ENCODE measurements at regions not wholly inside any gene's neighbourhood (a gene's known extent, or its start where the extent isn't known, plus 50 kb on each side); places are given as distances from the start of the nearest gene placed in this dataset.

DNA sequence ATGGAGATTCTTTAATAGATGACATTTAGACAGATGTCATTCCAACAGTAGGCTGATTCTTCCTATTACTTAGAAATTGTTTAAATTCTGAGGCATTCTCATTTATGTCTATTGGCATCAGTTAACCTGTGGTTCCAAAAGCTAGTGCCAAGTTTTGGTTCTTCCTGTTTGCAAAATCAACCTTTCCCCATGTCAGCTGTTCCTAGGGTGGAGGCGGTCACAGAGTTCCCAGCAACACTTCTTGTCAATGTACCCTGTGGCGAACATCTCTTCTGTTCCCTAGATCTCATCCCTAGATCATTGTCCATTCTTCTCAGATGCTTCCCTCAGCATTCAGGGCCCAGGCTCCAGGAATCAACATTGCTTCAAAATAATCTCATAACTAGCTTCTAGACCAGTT, 140.9 kb downstream of the PHLDA1 start:
- no peak overlapping the region for H2AFZ ChIP-seq (ENCODE audit: low read depth, low read length)
- no peaks in the 10 kb centered on the region for H3K79me2 ChIP-seq (ENCODE audit: low read length)
- no peak overlapping the region for H3K4me2 ChIP-seq (ENCODE audit: low read length)
- no peaks in the 10 kb centered on the region for H4K20me1 ChIP-seq (ENCODE audit: insufficient read depth, low read length)
- no peak overlapping the region for H3K27ac ChIP-seq (ENCODE audit: low read length)
- H3K36me3 ChIP-seq (replicated peaks; ENCODE audit: low read depth, low read length), result no peaks in the 10 kb centered on the region
- no peak overlapping the region for H3K4me3 ChIP-seq (ENCODE audit: low read length)
- peaks cover 4% of the 10 kb centered on the region; the same call in 1 of the 2 replicates for H3K27me3 ChIP-seq (ENCODE audit: low read depth, low read length)
- TF ChIP-seq EZH2phosphoT487 (IDR thresholded peaks at IDR 0.05; ENCODE audit: low read depth), result no peak
- TF ChIP-seq, protein P1, sequence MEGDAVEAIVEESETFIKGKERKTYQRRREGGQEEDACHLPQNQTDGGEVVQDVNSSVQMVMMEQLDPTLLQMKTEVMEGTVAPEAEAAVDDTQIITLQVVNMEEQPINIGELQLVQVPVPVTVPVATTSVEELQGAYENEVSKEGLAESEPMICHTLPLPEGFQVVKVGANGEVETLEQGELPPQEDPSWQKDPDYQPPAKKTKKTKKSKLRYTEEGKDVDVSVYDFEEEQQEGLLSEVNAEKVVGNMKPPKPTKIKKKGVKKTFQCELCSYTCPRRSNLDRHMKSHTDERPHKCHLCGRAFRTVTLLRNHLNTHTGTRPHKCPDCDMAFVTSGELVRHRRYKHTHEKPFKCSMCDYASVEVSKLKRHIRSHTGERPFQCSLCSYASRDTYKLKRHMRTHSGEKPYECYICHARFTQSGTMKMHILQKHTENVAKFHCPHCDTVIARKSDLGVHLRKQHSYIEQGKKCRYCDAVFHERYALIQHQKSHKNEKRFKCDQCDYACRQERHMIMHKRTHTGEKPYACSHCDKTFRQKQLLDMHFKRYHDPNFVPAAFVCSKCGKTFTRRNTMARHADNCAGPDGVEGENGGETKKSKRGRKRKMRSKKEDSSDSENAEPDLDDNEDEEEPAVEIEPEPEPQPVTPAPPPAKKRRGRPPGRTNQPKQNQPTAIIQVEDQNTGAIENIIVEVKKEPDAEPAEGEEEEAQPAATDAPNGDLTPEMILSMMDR (IDR thresholded peaks at IDR 0.05; ENCODE audit: low read depth, low read length), result no peak
- no peaks in the 10 kb centered on the region for H3K4me1 ChIP-seq (ENCODE audit: low read length)
- no peaks in the 10 kb centered on the region for H3K9me3 ChIP-seq (ENCODE audit: insufficient read depth, low read length)
- no peak overlapping the region for H3K9ac ChIP-seq (ENCODE audit: low read length)

DNA sequence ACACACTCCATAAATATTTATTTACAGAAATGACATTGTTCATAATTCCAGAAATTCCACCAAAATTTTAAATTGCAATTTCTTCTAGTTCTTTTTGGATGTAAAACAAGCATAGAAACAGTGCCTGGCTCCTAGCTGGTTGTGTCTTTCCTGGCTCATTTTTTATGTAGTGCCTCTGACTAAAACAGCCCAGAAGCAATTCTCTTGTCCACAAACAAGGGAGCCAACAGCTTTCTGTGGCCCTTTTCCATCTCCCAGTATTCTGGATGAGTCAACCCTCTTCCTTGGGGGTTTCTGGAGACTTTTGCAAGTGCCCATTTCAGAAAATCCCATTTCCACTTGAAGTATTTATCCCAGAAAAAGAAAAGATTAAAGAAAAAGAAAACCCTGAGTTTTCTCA, 141.4 kb downstream of the PHLDA1 start:
- Histone ChIP-seq H3K27me3 (ENCODE audit: low read depth, low read length) (peaks cover 4% of the 10 kb centered on the region; the same call in 1 of the 2 replicates), H2AFZ (ENCODE audit: low read depth, low read length) (no peak overlapping the region), H3K36me3 (replicated peaks; ENCODE audit: low read depth, low read length) (no peaks in the 10 kb centered on the region), H3K9me3 (ENCODE audit: insufficient read depth, low read length) (no peaks in the 10 kb centered on the region), H3K4me2 (ENCODE audit: low read length) (no peak overlapping the region), H3K27ac (ENCODE audit: low read length) (no peak overlapping the region), H3K4me3 (ENCODE audit: low read length) (no peak overlapping the region), H3K4me1 (ENCODE audit: low read length) (no peaks in the 10 kb centered on the region), H3K9ac (ENCODE audit: low read length) (no peak overlapping the region), H3K79me2 (ENCODE audit: low read length) (no peaks in the 10 kb centered on the region), H4K20me1 (ENCODE audit: insufficient read depth, low read length) (no peaks in the 10 kb centered on the region)
- TF ChIP-seq, protein P1 (IDR thresholded peaks at IDR 0.05; ENCODE audit: low read depth, low read length), result no peak
- no peak for TF ChIP-seq EZH2phosphoT487 (IDR thresholded peaks at IDR 0.05; ENCODE audit: low read depth)

DNA sequence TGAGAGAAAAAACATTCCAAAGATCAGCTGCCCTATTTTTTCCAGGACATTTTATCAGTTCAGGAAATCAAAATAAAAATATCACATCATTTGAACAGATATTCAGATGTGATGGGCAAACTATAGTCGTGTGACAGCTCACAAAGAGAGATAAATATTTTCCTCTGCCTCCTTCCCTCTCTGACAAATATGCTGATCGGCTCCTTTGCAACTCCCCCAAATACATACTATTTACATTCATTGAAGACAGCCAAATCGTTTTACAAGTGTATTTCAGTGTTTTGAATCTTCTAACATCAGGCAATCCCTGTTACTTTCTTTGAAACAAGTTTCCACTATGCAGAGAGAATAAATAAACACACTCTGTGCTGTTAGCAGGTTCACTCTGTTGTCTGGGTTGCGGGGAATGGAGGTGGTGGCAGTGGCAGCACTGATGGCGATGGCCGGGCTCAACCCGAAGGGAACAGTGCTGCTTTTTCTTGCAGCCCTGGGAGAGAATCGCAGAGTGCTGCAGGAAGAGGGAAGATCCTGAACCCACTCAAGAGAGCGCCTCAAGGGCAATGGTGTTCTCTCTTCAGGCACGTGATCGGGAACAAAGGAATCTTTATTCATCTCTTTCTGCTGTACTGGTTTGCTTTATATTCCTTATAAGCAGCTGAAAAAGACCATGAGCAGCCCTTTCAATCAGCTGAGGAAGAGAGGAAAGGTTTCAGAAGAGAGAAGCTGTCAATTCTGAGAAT, 142.5 kb downstream of the PHLDA1 start:
- no peaks in the 10 kb centered on the region for H3K79me2 ChIP-seq (ENCODE audit: low read length)
- H3K9ac ChIP-seq (ENCODE audit: low read length), result no peak overlapping the region
- no peak overlapping the region for H3K4me3 ChIP-seq (ENCODE audit: low read length)
- TF ChIP-seq, protein P1 (IDR thresholded peaks at IDR 0.05; ENCODE audit: low read depth, low read length), result no peak
- no peaks in the 10 kb centered on the region for H3K36me3 ChIP-seq (replicated peaks; ENCODE audit: low read depth, low read length)
- no peaks in the 10 kb centered on the region for H4K20me1 ChIP-seq (ENCODE audit: insufficient read depth, low read length)
- H3K27me3 ChIP-seq (ENCODE audit: low read depth, low read length), result peaks cover 5% of the 10 kb centered on the region; the same call in 1 of the 2 replicates
- H3K9me3 ChIP-seq (ENCODE audit: insufficient read depth, low read length), result no peaks in the 10 kb centered on the region
- no peak overlapping the region for H3K27ac ChIP-seq (ENCODE audit: low read length)
- H3K4me2 ChIP-seq (ENCODE audit: low read length), result no peak overlapping the region
- no peak overlapping the region for H2AFZ ChIP-seq (ENCODE audit: low read depth, low read length)
- no peaks in the 10 kb centered on the region for H3K4me1 ChIP-seq (ENCODE audit: low read length)

DNA sequence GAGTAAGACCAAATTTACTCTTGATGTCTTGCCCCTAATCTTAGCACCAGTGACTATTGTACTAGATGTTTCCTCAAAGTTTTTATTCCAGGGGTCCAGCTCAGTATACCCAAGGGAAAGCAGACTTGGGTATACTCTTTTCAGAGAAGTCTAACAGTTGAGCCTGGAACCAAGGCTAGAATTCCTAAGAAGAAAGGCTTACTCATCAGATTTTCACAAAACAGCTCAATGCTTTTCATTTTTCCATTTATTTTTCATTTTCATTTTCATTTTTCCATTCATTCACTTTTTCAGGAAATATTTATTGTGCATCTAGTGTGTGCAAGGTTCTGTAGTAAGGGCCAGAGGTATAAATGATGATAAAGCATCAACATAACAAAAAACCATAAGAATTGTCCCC, 143.2 kb downstream of the PHLDA1 start:
- H3K79me2 ChIP-seq (ENCODE audit: low read length), result no peaks in the 10 kb centered on the region
- no peak overlapping the region for H2AFZ ChIP-seq (ENCODE audit: low read depth, low read length)
- no peaks in the 10 kb centered on the region for H4K20me1 ChIP-seq (ENCODE audit: insufficient read depth, low read length)
- H3K9me3 ChIP-seq (ENCODE audit: insufficient read depth, low read length), result no peaks in the 10 kb centered on the region
- H3K4me1 ChIP-seq (ENCODE audit: low read length), result no peaks in the 10 kb centered on the region
- peaks cover 8% of the 10 kb centered on the region; the same call in 1 of the 2 replicates for H3K27me3 ChIP-seq (ENCODE audit: low read depth, low read length)
- H3K4me3 ChIP-seq (ENCODE audit: low read length), result no peak overlapping the region
- H3K9ac ChIP-seq (ENCODE audit: low read length), result no peak overlapping the region
- H3K27ac ChIP-seq (ENCODE audit: low read length), result no peak overlapping the region
- no peak overlapping the region for H3K4me2 ChIP-seq (ENCODE audit: low read length)
- TF ChIP-seq, protein P1 (IDR thresholded peaks at IDR 0.05; ENCODE audit: low read depth, low read length), result no peak
- TF ChIP-seq EZH2phosphoT487 (IDR thresholded peaks at IDR 0.05; ENCODE audit: low read depth), result no peak
- H3K36me3 ChIP-seq (replicated peaks; ENCODE audit: low read depth, low read length), result no peaks in the 10 kb centered on the region
